DMS53 treated with DMSO at 0.1 percent for 48 hours (cell line): ENCODE measurements at regions not wholly inside any gene's neighbourhood (a gene's known extent, or its start where the extent isn't known, plus 50 kb on each side); places are given as distances from the start of the nearest gene placed in this dataset.
"Not testable (repeated sequence)": the region's sequence is repeated elsewhere in the genome, so short reads cannot be mapped to it uniquely, and the experiment has no call there.

Experiments
- DNase-seq: peaks from one replicate; lab custom pipeline; 2025; ENCODE audit not compliant: unreplicated experiment; lab: John Stamatoyannopoulos, UW

DNA sequence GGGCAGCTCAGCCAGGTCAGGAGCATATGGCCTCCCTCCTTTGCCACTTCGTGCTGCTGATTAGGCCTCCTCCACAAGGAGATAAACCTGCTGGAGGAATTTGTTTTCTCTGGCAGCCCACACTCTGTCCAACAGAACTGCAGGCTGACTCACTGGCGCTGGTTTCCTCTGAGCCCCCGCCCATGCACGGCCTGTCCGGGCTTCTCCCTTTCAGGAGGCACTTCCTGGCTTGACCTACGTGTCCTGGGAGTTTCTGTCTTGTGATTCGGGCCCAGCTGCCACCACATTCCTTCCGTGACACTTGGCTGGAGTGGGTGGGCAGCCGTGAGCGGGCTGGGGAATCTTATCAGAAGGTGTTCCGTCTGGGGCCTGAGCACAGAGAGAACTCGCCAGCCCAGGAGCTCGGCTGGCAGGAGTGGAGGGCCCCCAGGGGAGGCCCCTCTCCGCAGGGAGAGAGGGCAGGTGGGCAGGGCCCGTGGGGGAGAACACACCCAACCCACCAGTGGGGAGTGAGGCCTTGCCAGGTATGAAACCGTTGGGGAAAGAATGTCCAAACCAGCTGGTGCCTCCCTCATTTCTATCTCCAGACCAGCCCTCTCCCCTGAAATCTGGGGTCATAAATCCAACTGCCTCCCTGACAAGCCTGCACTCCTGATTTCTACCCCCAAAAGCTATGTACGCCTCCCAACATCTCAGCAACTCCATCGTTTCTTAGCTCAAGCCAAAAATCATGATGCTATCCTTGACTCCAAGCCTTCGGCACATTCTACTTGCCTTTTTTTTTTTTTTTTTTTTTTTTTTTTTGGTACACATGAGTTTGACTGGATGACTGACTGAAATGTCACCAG lies 110.6 kb upstream of the MEF2A start:
- no peak for DNase-seq

DNA sequence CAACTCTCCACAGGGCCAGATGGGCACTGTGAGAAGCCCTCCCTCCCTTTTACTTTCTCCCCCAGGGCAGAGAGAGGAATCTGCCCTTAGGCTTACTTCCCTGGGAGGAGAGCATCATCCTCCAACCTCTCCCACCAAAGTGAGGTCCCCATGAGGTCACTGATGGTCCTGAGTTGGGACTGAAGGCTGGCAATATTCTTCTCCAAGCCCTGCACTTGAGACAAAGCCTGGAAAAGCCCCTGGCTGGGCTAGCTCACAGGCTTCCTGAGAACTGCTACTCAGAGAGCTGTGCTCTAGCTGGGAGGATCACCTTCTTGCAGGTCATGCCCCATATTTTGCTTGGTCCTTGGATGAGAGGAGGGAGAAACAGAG lies 110.0 kb upstream of the MEF2A start:
- no peak for DNase-seq

DNA sequence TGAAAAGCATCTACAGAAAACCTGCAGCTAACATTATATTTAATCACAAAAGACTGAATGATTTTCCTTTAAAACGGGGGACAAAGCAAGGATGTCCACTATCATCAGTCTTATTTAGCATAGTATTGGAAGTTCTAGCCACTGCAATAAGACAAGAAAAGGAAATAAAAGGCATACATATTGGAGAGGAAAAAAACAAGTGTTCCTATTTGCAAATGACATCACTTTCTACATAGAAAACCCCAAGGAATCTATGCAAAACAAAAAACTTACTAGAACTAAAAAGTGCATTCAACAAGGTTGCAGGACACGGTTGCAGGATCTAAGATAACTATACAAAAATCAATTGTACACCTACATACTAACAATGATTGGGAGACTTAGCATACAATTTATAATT lies 101.6 kb upstream of the MEF2A start:
- DNase-seq = no peak

DNA sequence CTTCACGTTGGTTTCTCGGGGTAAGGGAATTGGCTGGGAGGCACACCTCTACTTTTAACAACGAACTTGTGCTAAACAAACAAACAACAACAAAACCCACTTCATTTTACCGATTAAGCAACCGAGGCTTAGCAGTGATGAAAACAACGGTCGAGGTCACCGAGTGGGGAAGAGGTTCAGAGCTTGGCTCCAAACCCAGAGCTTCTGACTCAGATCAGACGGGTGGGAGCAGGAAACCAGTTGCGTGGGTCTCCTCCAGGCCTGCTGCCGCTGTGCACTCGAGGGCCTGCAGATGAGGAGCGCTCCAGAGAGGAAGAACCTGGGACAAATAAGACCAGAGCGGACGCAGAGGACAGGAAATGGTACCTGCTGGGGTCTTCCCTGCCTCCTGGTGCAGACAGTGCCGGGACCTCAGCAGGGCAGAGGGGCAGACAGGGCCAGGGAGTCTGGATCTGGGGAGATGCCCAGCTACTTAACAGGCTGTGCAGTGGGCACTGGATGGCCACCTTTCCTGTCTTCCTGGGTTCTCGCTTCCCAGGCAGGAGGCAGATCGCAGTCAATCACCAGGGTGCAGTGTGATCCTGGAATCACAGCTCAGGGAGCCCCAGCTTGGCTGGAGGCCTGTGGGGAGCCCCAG lies 99.0 kb upstream of the MEF2A start:
- DNase-seq = no peak

DNA sequence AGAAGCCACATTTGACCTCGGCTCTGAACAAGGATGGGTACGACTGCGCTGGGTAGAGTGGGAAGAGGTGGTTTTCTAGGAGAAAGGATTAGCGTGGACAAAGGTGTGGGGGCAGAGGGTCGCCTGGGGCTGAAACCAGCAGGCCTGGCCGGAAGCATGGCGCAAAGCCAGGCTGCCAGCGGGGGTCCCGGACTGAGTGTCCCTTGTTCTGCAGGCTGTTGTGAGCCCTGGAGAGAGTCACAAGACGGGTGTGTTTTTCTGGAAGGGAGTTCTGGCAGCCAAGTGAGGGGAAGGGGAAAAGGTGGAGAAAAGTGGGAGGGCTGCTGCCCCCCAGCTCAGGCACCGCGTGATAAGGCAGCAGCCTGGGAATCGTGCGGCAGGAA lies 98.5 kb upstream of the MEF2A start:
- DNase-seq = no peak

DNA sequence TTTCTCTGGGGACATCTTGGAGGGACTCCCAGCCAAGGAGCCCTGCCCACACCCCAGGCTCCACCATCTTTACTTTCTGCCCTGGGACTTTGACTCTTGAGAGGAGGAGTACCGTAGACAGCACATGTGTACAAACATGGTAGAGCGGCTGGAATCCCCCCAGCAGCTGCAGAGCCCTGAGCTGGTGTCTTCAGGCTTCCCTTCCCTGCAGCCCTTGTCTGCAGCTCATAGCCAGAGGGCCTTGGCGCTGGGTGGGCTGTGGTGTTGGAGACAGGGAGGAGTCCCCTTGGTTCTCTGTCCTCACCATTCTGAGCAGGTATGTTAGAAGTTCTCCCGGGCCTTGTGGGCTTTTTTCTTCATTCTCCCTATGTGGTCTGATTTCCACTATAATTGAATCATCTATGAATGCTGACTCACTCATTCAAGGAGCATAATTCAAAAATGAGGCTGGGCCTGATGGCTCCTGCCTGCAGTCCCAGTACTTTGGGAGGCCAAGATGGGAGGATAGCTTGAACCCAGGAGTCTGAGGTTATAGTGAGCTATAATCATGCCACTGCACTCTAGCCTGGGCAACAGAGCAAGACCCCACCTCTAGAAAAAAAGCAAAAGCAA lies 97.8 kb upstream of the MEF2A start:
- DNase-seq = no peak

DNA sequence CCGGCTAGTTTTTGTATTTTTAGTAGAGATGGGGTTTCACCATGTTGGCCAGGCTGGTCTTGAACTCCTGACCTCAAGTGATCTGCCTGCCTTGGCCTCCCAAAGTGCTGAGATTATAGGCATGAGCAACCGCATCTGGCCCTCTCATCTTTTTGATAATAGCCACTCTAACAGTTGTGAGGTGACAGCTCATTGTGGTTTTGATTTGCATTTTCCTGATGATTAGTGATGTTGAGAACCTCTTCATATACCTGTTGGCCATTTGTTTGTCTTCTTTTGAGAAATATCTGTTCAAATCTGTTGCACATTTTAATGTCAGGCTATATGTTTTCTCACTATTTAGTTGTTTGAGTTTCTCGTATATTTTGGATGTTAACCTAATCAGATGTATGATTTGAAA lies 95.6 kb upstream of the MEF2A start:
- not testable (repeated sequence) for DNase-seq

DNA sequence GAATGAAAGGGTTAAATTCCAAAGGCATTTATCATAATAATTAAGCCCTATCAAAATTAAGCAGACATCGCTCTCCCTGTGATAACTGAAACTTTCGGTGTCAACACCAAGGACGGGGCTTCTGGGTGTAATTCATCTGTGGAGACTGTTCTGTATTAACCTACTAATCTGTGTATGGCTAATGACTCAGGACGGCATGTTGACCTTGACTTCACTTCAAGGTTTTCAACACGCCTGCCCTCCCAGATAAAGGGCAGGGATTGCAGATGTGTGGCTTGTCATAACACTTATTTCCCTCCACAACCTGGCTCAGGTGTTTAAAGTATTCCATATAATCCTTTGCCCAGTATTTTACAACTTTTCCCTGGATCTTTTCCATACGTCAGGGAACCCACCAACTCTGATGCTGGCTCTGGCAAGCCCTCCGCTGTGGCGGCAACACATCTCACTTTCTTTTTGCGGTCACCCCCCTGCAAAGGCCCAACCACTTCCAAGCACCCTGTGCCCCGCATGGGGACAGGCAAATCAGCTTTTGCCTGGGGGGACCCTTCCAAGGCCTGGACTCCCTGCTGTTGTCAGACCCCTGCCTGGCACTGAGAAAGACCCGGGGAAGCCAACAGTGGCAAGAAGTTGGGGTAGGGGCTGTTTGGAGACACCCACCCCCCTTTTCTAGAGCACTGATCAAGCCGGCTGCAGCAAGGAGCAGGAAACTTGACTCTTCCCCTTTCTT lies 93.2 kb upstream of the MEF2A start:
- no peak for DNase-seq

DNA sequence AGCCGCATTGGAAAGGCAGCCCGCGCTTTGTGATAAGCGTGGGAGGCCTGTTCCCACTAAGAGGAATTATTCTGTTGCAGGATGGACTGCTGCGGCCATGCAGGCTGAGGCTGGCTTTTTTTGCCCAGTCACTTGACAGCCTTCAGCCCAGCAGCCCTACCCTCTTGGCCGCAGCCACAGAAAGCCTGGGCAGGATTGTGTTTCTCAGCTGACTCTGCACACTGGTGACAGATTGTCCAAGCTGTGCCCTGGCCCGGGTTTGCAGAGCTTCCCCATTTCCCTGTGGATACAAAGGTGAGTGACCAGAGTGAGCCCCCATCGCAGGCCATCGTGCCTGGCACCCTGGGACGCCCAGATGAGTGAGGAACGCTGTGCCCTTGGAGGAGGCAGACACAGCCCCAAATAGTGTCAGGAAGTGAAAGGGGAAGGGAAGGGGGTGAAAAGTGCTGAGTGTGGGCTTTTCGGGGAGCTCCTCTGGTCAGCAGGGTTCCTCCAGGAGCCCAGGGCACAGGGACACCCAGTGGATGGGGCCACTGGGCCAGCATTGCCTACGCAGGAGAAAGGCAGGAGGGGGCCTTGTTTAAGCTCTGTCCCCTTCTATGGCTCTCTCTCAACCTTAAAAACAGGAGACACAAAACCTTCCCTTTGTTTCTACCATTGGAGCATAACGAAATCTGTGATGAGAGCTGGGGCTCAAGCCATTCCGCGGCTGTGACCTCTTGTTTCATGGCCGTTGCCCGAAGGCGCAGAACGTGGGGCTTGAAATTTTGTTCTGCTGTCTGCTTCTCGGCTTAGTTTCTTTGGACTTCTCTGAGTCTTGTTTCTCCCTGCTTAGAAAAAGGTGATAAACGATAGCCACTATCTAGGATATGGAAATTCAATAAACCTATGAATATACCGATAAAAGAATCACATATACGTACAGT lies 91.5 kb upstream of the MEF2A start:
- no peak for DNase-seq

DNA sequence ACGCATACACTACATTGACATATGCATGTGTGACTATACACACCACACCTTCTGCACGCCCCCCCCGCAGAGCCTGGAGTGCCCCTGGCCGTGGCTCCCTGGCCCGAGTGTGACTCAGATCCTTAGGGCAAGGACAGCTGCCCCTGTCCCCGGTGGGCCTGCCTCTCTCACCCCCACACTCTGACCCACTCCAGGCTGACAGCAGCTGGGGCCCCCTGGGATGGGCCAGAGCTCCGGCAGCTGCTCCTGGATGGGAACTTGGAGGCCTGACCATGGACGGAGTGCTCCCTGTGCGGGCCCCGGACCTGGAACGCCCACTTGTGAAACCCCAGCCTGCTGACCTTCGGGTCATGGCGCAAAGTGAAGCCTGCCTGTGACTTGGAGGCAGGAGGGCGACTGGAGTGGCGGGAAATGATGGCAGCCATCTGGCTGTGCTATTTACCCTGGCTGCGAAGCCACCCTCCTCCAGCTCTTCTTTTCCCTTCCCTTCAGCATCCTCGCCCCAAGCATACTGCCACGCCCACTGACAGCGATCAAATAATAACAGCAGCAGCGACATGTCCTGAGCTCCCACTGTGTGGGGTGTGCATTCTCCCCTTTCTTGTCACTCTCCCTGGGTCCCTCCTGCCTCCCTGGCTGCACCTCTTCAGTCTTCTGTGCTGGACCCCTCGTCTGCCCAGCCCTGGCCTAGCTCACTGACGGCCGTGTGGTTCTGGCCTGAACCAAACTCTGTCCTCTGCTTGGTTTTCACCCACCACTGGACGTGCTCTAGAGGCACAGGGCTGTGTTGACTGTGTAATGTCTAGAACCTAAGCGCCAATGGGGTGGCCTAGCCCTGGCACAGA lies 90.7 kb upstream of the MEF2A start:
- no peak for DNase-seq

DNA sequence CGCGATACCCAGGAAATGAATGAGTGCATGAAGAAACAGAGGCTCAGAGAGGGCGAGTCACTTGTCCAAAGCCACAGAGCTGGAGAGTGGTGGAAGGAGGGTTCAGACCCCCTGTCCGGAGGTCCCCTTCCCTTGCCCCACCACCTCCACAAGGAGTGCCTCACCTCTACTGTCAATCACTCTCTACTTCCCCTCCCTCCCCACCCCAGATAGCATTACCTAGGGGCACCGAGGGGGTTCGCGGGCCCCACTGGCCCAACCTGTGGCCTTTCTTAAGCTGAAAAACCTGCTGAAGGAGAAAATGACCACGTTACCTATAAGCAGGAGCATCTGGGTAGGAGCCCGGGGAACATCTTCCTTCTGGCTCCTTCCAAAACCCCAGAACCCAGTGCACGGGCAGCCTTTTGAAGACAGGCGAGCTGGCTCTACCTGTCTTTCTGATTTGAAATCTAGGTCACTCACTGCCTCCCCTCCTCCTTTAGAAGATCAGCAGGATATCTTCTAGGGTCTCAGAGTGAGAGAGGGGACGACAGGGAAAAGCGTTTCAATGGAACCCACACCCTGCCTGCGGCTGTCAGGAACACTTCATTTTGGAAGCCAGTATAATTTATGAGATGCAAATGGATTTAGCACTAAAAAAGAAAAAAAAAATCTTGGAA lies 89.9 kb upstream of the MEF2A start:
- DNase-seq = no peak

DNA sequence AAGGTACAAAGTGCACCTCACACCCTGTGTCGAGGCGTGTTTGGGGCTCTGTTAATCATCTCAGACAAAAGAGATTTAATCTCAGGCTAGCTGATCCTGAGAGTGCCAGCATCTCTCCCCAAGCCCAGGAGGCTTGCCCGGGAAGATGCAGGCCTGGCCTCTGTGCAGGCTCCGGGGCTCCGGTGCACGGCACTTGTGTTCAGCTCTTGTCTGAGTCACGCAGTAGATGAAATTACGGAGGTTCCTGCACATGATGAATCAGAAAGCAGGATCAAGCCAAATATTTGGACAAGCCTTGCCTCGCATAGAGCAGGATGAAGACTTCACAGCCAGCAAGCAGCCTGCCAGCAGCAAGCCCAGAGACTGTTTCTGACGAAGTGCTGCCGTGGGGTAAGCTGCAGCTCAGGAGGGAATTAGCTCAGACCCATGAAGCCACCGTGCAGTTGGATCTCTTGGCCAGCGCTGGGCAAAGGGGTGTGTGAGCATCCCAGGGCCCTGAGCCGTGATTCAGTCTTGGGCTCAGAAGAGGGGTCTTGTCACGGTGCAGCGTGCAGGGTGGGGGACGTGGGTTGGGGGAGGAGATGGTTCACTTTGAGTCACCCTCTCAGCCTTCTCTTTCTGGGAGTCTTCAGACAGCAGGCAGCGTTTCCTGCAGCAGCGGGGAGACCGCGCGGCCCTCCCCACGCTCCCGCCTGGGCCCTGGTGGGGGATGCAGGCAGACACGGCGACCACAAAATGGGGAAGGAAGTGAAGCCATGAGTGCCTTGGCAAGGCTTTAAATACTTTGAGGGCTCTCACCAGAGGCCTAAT lies 89.2 kb upstream of the MEF2A start:
- peak; percentile 20 for DNase-seq

DNA sequence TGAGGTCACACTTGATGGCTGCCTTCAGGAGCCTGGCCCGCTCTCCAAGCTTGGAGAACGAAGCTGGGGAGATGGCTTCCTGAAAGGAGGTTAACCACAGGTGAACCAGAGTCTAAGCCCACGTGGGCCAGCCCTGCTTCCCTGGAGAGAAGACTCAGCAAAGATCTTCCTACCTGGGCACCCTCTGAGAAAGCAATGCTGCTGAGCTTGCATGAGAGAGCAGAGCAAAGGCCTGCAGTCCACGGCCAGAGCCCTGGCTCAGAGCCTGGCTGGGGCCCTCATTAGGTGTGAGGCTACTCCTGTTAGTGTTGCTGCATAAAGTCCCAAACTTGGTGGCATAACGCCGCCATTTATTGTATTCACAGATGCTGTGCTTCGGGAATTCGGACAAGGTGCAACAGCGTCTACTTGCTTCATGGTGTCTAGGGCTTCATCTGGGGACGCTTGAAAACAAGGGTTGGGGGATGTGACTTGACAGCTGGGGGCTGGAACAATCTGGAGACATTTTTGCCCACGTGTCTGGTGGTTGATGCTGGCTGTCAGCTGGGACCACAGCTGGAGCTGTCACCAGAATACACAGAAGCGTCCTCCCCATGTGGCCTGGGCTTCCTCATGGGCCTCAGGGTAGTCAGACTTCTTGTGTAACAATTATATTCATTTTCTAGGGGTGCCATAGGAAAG lies 87.9 kb upstream of the MEF2A start:
- no peak for DNase-seq

DNA sequence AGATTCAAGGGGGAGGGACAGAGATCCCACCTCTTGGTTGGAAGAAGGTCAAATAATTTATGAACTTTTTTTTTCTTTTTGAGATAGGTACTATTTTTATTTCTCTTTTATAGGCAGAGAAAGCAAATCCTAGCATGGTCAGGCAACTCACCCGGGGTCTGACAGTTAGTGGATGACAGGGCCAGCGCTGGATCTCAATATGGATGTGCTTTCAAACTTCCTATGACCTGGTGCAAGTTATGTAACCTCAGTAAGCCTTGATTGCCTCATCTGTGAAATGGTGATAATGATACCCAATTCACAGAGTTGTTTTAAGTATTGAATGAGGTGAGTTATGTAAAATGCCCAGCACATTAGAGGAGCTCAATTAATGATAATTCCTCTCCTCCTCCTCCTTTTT lies 86.8 kb upstream of the MEF2A start:
- DNase-seq = no peak

DNA sequence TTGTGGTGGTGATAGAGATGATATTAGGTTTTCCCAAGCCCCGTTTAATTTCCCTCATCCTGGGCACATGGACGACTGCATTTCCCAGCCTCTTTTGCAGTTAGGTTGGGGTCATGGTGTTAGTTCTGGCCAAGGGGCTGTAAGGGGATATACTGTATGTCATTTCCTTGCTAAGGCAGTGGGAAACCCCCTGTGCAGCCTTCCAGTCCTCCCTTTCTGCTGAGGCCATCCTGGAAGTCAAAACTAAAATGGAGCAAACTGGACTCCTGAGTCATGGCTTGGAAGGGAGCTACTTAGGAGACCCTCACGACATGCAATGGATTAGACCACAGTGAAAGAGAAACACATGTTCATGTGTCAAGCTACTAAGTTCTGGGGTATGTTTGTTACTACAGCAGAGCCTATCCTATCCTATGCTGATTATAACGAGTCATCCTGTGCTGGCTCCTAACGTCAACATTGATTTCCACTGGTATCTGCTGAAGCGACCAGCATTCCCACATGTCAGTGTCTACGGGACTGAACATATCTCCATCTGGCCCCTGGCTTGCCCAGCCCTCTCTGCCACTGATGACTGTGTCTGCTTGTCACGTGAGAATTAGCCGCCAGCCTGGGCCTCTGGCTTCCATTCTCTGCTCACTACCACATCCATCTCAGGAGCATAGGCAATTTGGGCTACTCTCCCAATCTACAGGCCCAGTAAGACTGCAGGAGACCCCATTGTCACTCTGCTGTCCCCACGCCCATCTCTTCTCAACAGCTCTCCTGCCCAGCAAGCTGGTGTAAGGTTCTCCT lies 85.6 kb upstream of the MEF2A start:
- no peak for DNase-seq

DNA sequence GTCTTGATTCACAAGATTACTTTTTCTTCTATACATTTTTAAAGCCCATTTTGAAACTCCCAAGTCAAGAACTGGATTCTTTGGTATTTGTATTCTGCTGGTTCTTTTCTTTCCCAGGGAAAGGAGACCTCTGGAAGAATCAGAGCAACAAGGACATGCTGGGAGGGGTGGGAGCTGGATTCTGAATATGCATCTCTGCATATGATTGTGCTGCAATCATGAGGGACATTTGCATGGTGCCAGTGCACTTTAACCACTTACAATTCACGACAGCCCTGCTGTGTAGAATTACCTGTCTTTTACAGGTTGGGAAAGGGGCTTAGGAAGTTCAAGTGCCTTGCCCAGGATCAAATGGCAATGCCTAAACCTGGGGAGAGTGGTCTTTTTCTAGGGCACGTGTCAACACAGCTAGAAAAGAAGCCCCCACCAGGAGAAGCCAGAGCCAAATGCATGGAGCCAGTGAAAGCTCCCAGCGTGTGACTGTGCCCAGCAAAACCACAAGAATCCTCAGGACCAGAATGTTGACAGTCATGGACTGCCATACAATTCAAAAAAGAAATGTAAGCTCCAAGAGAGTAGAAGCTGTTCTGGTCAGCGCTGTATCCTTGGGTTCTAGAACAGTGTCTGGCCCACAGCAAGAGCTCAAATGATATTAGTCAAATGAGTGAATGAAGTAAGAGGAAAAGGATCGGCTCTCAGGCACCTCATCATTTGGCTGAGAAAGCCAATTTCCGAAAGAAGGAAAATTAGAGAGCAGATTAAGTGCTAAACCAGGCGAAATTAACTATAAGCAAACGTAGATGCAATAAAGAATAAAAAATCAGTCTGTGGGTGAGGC lies 84.5 kb upstream of the MEF2A start:
- DNase-seq = no peak
